NCI-H2029 treated with DMSO at 0.1 percent for 48 hours (cell line): ENCODE measurements at regions not wholly inside any gene's neighbourhood (a gene's known extent, or its start where the extent isn't known, plus 50 kb on each side); places are given as distances from the start of the nearest gene placed in this dataset.
"Not testable (repeated sequence)": the region's sequence is repeated elsewhere in the genome, so short reads cannot be mapped to it uniquely, and the experiment has no call there.

ENCODE experiments used
- DNase-seq: peaks from one replicate; lab custom pipeline; 2025; lab: John Stamatoyannopoulos, UW

- DNase-seq: no peak
Measured at GRCh38 chr4:55028196-55028595, 97.2 kb downstream of the KDR start.

GRCh38 chr4:55027596-55027995, 97.8 kb downstream of the KDR start:
- no peak for DNase-seq

GRCh38 chr4:55025456-55025855, 99.9 kb downstream of the KDR start:
- not testable (repeated sequence) for DNase-seq

GRCh38 chr4:55023030-55023429, 102.4 kb downstream of the KDR start:
- no peak for DNase-seq

- DNase-seq: no peak
Measured at GRCh38 chr4:55021214-55021613, 104.2 kb downstream of the KDR start.

GRCh38 chr4:55020131-55020530, 105.3 kb downstream of the KDR start:
- no peak for DNase-seq

GRCh38 chr4:55018978-55019377, 106.4 kb downstream of the KDR start:
- no peak for DNase-seq

GRCh38 chr4:55018521-55018920, 106.9 kb downstream of the KDR start:
- no peak for DNase-seq

- DNase-seq: no peak
Measured at GRCh38 chr4:55017406-55017805, 108.0 kb downstream of the KDR start.

GRCh38 chr4:55016131-55016530, 109.3 kb downstream of the KDR start:
- DNase-seq: no peak

GRCh38 chr4:55014876-55015275, 110.5 kb downstream of the KDR start:
- no peak for DNase-seq

- DNase-seq: no peak
Measured at GRCh38 chr4:55013431-55013955, 111.9 kb downstream of the KDR start.

- no peak for DNase-seq
Measured at GRCh38 chr4:55012363-55013230, 112.8 kb downstream of the KDR start.

GRCh38 chr4:55011761-55012160, 113.6 kb downstream of the KDR start:
- no peak for DNase-seq

- no peak for DNase-seq
Measured at GRCh38 chr4:55010550-55010949, 114.8 kb downstream of the KDR start.

- DNase-seq: no peak
Measured at GRCh38 chr4:55008166-55009056, 117.0 kb downstream of the KDR start.

GRCh38 chr4:55005910-55006309, 119.5 kb downstream of the KDR start:
- DNase-seq: no peak

GRCh38 chr4:55004831-55005230, 120.6 kb downstream of the KDR start:
- no peak for DNase-seq

- no peak for DNase-seq
Measured at GRCh38 chr4:55002431-55002830, 123.0 kb downstream of the KDR start.

- DNase-seq: no peak
Measured at GRCh38 chr4:55001538-55001937, 123.9 kb downstream of the KDR start.

- no peak for DNase-seq
Measured at GRCh38 chr4:54999003-54999402, 126.4 kb downstream of the KDR start.

- not testable (repeated sequence) for DNase-seq
Measured at GRCh38 chr4:54993473-54994026, 131.8 kb downstream of the KDR start.
